ENCODE measurements at regions not wholly inside any gene's neighbourhood (a gene's known extent, or its start where the extent isn't known, plus 50 kb on each side); places are given as distances from the start of the nearest gene placed in this dataset.

DNA sequence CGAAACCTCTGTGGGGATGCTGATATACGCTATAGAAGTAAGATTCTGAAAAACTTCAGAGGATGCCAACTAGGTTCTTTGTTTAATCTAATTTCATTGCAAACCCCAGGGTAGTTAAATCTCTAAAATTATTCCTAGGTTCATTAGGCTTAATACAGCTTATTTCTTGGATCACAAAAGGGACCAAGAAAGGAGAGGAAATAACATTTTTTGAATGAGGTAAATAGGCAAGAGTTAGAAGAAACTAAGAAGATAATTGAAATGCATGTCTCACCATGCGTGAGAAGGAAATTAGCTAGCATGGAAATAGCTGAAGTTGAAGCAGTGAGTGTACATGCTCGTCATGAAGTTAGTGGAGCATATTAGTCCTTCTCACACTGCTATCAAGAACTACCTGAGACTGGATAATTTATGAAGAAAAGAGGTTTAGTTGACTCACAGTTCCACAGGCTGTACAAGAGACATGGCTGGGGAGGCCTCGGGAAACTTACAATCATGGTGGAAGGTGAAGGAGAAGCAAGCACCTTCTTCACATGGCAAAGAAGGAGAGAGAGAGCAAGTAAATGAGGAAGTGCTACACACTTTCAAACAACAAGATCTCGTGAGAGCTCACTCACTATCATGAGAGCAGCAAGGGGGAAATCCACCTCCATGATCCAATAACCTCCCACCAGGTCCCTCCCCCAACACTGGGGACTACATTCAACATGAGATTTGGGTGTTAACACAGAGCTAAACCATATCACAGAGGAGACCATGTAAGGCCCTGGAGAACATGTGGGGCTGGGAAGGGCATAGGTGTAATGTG lies 125.1 kb upstream of the OSMR start (continued):
- TF ChIP-seq, protein P1, sequence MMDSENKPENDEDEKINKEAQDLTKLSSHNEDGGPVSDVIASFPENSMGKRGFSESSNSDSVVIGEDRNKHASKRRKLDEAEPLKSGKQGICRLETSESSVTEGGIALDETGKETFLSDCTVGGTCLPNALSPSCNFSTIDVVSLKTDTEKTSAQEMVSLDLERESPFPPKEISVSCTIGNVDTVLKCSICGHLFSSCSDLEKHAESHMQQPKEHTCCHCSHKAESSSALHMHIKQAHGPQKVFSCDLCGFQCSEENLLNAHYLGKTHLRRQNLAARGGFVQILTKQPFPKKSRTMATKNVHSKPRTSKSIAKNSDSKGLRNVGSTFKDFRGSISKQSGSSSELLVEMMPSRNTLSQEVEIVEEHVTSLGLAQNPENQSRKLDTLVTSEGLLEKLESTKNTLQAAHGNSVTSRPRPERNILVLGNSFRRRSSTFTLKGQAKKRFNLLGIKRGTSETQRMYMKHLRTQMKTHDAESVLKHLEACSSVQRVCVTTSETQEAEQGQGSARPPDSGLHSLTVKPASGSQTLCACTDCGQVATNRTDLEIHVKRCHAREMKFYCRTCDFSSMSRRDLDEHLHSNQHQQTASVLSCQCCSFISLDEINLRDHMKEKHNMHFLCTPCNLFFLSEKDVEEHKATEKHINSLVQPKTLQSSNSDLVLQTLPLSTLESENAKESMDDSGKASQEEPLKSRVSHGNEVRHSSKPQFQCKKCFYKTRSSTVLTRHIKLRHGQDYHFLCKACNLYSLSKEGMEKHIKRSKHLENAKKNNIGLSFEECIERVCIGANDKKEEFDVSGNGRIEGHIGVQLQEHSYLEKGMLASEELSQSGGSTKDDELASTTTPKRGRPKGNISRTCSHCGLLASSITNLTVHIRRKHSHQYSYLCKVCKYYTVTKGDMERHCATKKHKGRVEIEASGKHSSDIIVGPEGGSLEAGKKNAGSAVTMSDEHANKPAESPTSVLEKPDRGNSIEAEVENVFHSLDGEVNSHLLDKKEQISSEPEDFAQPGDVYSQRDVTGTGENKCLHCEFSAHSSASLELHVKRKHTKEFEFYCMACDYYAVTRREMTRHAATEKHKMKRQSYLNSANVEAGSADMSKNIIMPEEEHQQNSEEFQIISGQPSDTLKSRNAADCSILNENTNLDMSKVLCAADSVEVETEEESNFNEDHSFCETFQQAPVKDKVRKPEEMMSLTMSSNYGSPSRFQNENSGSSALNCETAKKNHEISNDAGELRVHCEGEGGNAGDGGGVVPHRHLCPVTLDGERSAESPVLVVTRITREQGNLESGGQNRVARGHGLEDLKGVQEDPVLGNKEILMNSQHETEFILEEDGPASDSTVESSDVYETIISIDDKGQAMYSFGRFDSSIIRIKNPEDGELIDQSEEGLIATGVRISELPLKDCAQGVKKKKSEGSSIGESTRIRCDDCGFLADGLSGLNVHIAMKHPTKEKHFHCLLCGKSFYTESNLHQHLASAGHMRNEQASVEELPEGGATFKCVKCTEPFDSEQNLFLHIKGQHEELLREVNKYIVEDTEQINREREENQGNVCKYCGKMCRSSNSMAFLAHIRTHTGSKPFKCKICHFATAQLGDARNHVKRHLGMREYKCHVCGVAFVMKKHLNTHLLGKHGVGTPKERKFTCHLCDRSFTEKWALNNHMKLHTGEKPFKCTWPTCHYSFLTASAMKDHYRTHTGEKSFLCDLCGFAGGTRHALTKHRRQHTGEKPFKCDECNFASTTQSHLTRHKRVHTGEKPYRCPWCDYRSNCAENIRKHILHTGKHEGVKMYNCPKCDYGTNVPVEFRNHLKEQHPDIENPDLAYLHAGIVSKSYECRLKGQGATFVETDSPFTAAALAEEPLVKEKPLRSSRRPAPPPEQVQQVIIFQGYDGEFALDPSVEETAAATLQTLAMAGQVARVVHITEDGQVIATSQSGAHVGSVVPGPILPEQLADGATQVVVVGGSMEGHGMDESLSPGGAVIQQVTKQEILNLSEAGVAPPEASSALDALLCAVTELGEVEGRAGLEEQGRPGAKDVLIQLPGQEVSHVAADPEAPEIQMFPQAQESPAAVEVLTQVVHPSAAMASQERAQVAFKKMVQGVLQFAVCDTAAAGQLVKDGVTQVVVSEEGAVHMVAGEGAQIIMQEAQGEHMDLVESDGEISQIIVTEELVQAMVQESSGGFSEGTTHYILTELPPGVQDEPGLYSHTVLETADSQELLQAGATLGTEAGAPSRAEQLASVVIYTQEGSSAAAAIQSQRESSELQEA (CRISPR knock-in tag; IDR thresholded peaks at IDR 0.05; ENCODE audit: not compliant biosample characterization): no peak
- TF ChIP-seq ZNF503 (CRISPR knock-in tag; IDR thresholded peaks at IDR 0.05): no peak
- TF ChIP-seq HNRNPK (IDR thresholded peaks at IDR 0.05; ENCODE audit: low read depth, low read length, poor library complexity, severe bottlenecking): no peak
